MM.1S (cell line): ENCODE measurements at regions not wholly inside any gene's neighbourhood (a gene's known extent, or its start where the extent isn't known, plus 50 kb on each side); places are given as distances from the start of the nearest gene placed in this dataset.

Source experiments
- DNase-seq: peaks from one replicate; pipeline ENCODE4 v3.0.0-alpha.2; 2015
- H2AFZ ChIP-seq: fragments of 300-600 bp; sonication (generic); 2 replicates; pipeline ENCODE4 v1.6.0; 2016; ENCODE audit warnings: antibody characterized with exemption, low read length
- H3F3A ChIP-seq: fragments of 300-600 bp; sonication (generic); 2 replicates; pipeline ENCODE4 v1.6.1; 2016; ENCODE audit warnings: mild to moderate bottlenecking, antibody characterized with exemption, low read length, moderate library complexity, mixed read lengths; ENCODE audit not compliant: insufficient read depth
- H3K27ac ChIP-seq: fragments of 300-600 bp; sonication (generic); 2 replicates; pipeline ENCODE4 v1.5.1; 2016; ENCODE audit warnings: mild to moderate bottlenecking, low read length
- H3K27me3 ChIP-seq: fragments of 300-600 bp; sonication (generic); replicated peaks from 2 replicates; pipeline ENCODE4 v1.6.0; 2016; ENCODE audit warnings: low read length; ENCODE audit not compliant: insufficient read depth
- H3K36me3 ChIP-seq: fragments of 300-600 bp; sonication (generic); replicated peaks from 2 replicates; pipeline ENCODE4 v1.6.1; 2016; ENCODE audit warnings: mild to moderate bottlenecking, low read length, mixed read lengths; ENCODE audit not compliant: insufficient read depth
- H3K4me1 ChIP-seq: fragments of 300-600 bp; sonication (generic); 2 replicates; pipeline ENCODE4 v1.6.1; 2016; ENCODE audit warnings: low read length, mixed read lengths
- H3K4me2 ChIP-seq: fragments of 300-600 bp; sonication (generic); 2 replicates; pipeline ENCODE4 v1.6.0; 2016; ENCODE audit warnings: low read depth, low read length
- H3K4me3 ChIP-seq: fragments of 300-600 bp; sonication (generic); 2 replicates; pipeline ENCODE4 v1.5.1; 2016; ENCODE audit warnings: low read length, mixed read lengths
- H3K79me2 ChIP-seq: fragments of 300-600 bp; sonication (generic); 2 replicates; pipeline ENCODE4 v1.6.1; 2016; ENCODE audit warnings: mixed run types, low read length, mixed read lengths
- H3K9ac ChIP-seq: fragments of 300-600 bp; sonication (generic); 2 replicates; pipeline ENCODE4 v1.6.1; 2016; ENCODE audit warnings: low read length, mixed read lengths
- H3K9me2 ChIP-seq: fragments of 300-600 bp; sonication (generic); replicated peaks from 2 replicates; pipeline ENCODE4 v1.6.1; 2016; ENCODE audit warnings: mild to moderate bottlenecking, low read length, mixed read lengths; ENCODE audit not compliant: insufficient read depth
- H3K9me3 ChIP-seq: fragments of 300-600 bp; sonication (generic); replicated peaks from 2 replicates; pipeline ENCODE4 v1.6.1; 2016; ENCODE audit warnings: mild to moderate bottlenecking, low read length, mixed read lengths; ENCODE audit not compliant: insufficient read depth
- H4K20me1 ChIP-seq: fragments of 300-600 bp; sonication (generic); 2 replicates; pipeline ENCODE4 v1.6.1; 2016; ENCODE audit warnings: mild to moderate bottlenecking, low read length, moderate library complexity, mixed read lengths; ENCODE audit not compliant: insufficient read depth
- EZH2 ChIP-seq: fragments of 300-600 bp; sonication (generic); optimal IDR thresholded peaks from 2 replicates; pipeline ENCODE3; 2017; ENCODE audit warnings: low read depth, mild to moderate bottlenecking, antibody characterized with exemption, low read length, mixed read lengths
- EZH2phosphoT487 ChIP-seq: fragments of 300-600 bp; sonication (generic); IDR thresholded peaks from 2 replicates; pipeline ENCODE4 v1.6.1; 2018; ENCODE audit warnings: antibody characterized with exemption, low read length
- TF ChIP-seq, protein P1 (sequence below): fragments of 300-600 bp; sonication (generic); IDR thresholded peaks from 2 replicates; pipeline ENCODE4 v1.5.1; 2016; ENCODE audit warnings: antibody characterized with exemption, low read length, mixed read lengths

GRCh38 chr16:65409510-65409909 lies 287.6 kb upstream of the CDH11 start:
- H3K27me3 ChIP-seq, result no peaks in the 10 kb centered on the region
- H3K4me1 ChIP-seq, result peaks cover 6% of the 10 kb centered on the region
- H3K9me2 ChIP-seq, result no peaks in the 10 kb centered on the region
- no peaks in the 10 kb centered on the region for H3K9me3 ChIP-seq
- H3K27ac ChIP-seq, result no peak overlapping the region
- H3K79me2 ChIP-seq, result no peaks in the 10 kb centered on the region
- TF ChIP-seq EZH2phosphoT487, result no peak
- TF ChIP-seq, protein P1, sequence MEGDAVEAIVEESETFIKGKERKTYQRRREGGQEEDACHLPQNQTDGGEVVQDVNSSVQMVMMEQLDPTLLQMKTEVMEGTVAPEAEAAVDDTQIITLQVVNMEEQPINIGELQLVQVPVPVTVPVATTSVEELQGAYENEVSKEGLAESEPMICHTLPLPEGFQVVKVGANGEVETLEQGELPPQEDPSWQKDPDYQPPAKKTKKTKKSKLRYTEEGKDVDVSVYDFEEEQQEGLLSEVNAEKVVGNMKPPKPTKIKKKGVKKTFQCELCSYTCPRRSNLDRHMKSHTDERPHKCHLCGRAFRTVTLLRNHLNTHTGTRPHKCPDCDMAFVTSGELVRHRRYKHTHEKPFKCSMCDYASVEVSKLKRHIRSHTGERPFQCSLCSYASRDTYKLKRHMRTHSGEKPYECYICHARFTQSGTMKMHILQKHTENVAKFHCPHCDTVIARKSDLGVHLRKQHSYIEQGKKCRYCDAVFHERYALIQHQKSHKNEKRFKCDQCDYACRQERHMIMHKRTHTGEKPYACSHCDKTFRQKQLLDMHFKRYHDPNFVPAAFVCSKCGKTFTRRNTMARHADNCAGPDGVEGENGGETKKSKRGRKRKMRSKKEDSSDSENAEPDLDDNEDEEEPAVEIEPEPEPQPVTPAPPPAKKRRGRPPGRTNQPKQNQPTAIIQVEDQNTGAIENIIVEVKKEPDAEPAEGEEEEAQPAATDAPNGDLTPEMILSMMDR, result no peak
- no peaks in the 10 kb centered on the region; the same call in 1 of the 2 replicates for H3F3A ChIP-seq
- no peaks in the 10 kb centered on the region for H4K20me1 ChIP-seq
- H3K9ac ChIP-seq, result no peak overlapping the region
- DNase-seq, result no peak
- no peaks in the 10 kb centered on the region for H3K36me3 ChIP-seq
- H3K4me3 ChIP-seq, result no peak overlapping the region
- no peak overlapping the region for H2AFZ ChIP-seq
- H3K4me2 ChIP-seq, result no peak overlapping the region

GRCh38 chr16:65406933-65407332 lies 285.1 kb upstream of the CDH11 start:
- H3K4me2 ChIP-seq, result no peak overlapping the region
- TF ChIP-seq EZH2phosphoT487, result no peak
- TF ChIP-seq EZH2, result no peak
- TF ChIP-seq, protein P1, result no peak
- H3K27me3 ChIP-seq, result no peaks in the 10 kb centered on the region

GRCh38 chr16:65406116-65406515 lies 284.3 kb upstream of the CDH11 start:
- no peaks in the 10 kb centered on the region for H3K36me3 ChIP-seq
- H4K20me1 ChIP-seq, result no peaks in the 10 kb centered on the region
- no peak overlapping the region for H3K4me3 ChIP-seq
- no peaks in the 10 kb centered on the region for H3K9me3 ChIP-seq
- no peaks in the 10 kb centered on the region for H3K27me3 ChIP-seq
- no peaks in the 10 kb centered on the region for H3K4me1 ChIP-seq
- H3K79me2 ChIP-seq, result no peaks in the 10 kb centered on the region
- TF ChIP-seq EZH2phosphoT487 (no peak), EZH2 (no peak)
- TF ChIP-seq, protein P1, result no peak
- H3F3A ChIP-seq, result no peaks in the 10 kb centered on the region
- no peak overlapping the region for H3K9ac ChIP-seq
- no peak for DNase-seq
- no peak overlapping the region for H2AFZ ChIP-seq
- no peak overlapping the region for H3K4me2 ChIP-seq
- no peak overlapping the region for H3K27ac ChIP-seq
- H3K9me2 ChIP-seq, result no peaks in the 10 kb centered on the region

More at GRCh38 chr16:65406933-65407332, 285.1 kb upstream of the CDH11 start:
- no peaks in the 10 kb centered on the region for H3F3A ChIP-seq
- no peaks in the 10 kb centered on the region for H3K79me2 ChIP-seq
- no peak overlapping the region for H3K9ac ChIP-seq
- H4K20me1 ChIP-seq, result no peaks in the 10 kb centered on the region
- no peaks in the 10 kb centered on the region for H3K36me3 ChIP-seq
- H3K9me3 ChIP-seq, result no peaks in the 10 kb centered on the region
- no peak overlapping the region for H3K27ac ChIP-seq
- no peak overlapping the region for H2AFZ ChIP-seq
- H3K4me3 ChIP-seq, result no peak overlapping the region
- no peak for DNase-seq
- H3K9me2 ChIP-seq, result no peaks in the 10 kb centered on the region
- no peaks in the 10 kb centered on the region for H3K4me1 ChIP-seq
